Heart left ventricle (tissue), 16 donors: ENCODE measurements at regions not wholly inside any gene's neighbourhood (a gene's known extent, or its start where the extent isn't known, plus 50 kb on each side); places are given as distances from the start of the nearest gene placed in this dataset.

Source experiments
- ATAC-seq, 4 donors: fragments of 200-7000 bp; cut with Tn5 transposase; one replicate each; pipeline ENCODE4 v1.9.1; 2020 to 2022; ENCODE audit warnings: moderate library complexity in 4 of 4, mild to moderate bottlenecking in 3 of 4, moderate number of reproducible peaks in 1 of 4
- DNase-seq, 5 donors: peaks; one replicate each; pipeline ENCODE4 v3.0.0-alpha.2; 2020
- H3K27ac ChIP-seq, 12 donors: fragments of 200-600 bp; sonication (generic) in 4 of 12; one replicate each; pipeline versions ENCODE4 v1.5.0 to v1.8.0; 2016 to 2022; ENCODE audit warnings: mild to moderate bottlenecking in 2 of 12
- H3K27me3 ChIP-seq, 9 donors: fragments of 200-600 bp; sonication (generic) in 2 of 9; one replicate each; pipeline versions ENCODE4 v1.5.1 to v1.8.0; 2016 to 2022; ENCODE audit warnings: mild to moderate bottlenecking in 3 of 9
- H3K36me3 ChIP-seq, 9 donors: fragments of 200-600 bp; sonication (generic) in 2 of 9; one replicate each; pipeline versions ENCODE4 v1.5.0 to v1.8.0; 2018 to 2022; ENCODE audit warnings: mild to moderate bottlenecking in 2 of 9
- H3K4me1 ChIP-seq, 12 donors: fragments of 200-600 bp; sonication (generic) in 4 of 12; one replicate each; pipeline versions ENCODE4 v1.5.0 to v1.8.0; 2016 to 2022; ENCODE audit warnings: mild to moderate bottlenecking in 3 of 12
- H3K4me3 ChIP-seq, 12 donors: fragments of 200-600 bp; sonication (generic) in 4 of 12; one replicate each; pipeline versions ENCODE4 v1.5.0 to v1.8.0; 2017 to 2022; ENCODE audit warnings: mild to moderate bottlenecking in 9 of 12, moderate library complexity in 4 of 12
- H3K9me3 ChIP-seq, 12 donors: fragments of 200-600 bp; sonication (generic) in 4 of 12; one replicate each; pipeline versions ENCODE4 v1.5.0 to v1.8.0; 2016 to 2022; ENCODE audit warnings: mild to moderate bottlenecking in 1 of 12
- CTCF ChIP-seq, 12 donors: fragments of 200-600 bp; sonication (generic) in 4 of 12; IDR thresholded peaks; one replicate each; pipeline versions ENCODE4 v1.5.0 to v1.8.0; 2018 to 2022; ENCODE audit warnings: antibody characterized with exemption in 12 of 12, mild to moderate bottlenecking in 5 of 12
- POLR2A ChIP-seq, 2 donors: fragments of 450-650 bp; IDR thresholded peaks; one replicate each; pipeline ENCODE4 v1.6.1; 2017; ENCODE audit warnings: antibody characterized with exemption in 2 of 2, mild to moderate bottlenecking in 2 of 2, moderate library complexity in 2 of 2
- WGBS, 4 donors: extraction: QIAGEN DNeasy Blood & Tissue Kit in 2 of 4; methylation state at CpG; one replicate each; pipeline versions ENCODE4 v1.1.5 to v1.1.7; 2013 to 2018; 5-methylcytosine and 5-hydroxymethylcytosine counted together
- intact Hi-C, 10 donors: fragments of 100-400 bp; cut with DNase I; formaldehyde crosslinking; loops; one replicate each; pipeline versions ENCODE4 v1.11.1 to v1.14.2; 2022
- donor health status: ischemic (EF 13 %, LVEDD 7.1; RV severe dilation, severe dysfunction).
- donor health status: healthy with polysubstance abuse.
- donor health status: DM: no; HTN: yes; CAD: no.
- donor health status: DM: no; HTN: no; CAD: no.
- donor health status: ischemic (EF 25% LVEDD 6.9; RV normal size, moderate dysfunction).
- donor health status: ischemic (EF 25% LVEDD 5.7; RV mildly dilated, moderate dysfunction).
- donor health status: healthy.
- donor health status: DM: yes; HTN: yes; CAD: no.
- donor health status: ischemic (EF 35%, LVEDD 5.7; RV mildly dilated, moderate dysfunction).
- donor health status: nonischemic (EF 11% LVEDD 7.7; RV severe dilation, severe dysfunction).
- donor health status: DM: yes; HTN: yes; CAD: no.
- donor health status: PGD.
- donor health status: ischemic (EF 29% LVEDD 5.4; RV normal size, mild dysfunction).
- donor health status: nonischemic (EF 23%, LVEDD 6.1; RV moderate dilation, normal function).

- 94 to 96% (median 95%) methylated on average over 5 of the region's 5 CpGs for WGBS, 4 donors
- DNase-seq, result no peak
- intact Hi-C loops, result no loop called here
- no peaks in the 10 kb centered on the region for H3K4me1 ChIP-seq
- no peak for ATAC-seq
- no peak overlapping the region for H3K27ac ChIP-seq
- no peaks in the 10 kb centered on the region for H3K36me3 ChIP-seq
- TF ChIP-seq POLR2A (IDR thresholded peaks at IDR 0.05), result no peak
- TF ChIP-seq CTCF (IDR thresholded peaks at IDR 0.05), result no peak
- H3K4me3 ChIP-seq, result no peak overlapping the region
- H3K27me3 ChIP-seq, result no peaks in the 10 kb centered on the region
- peaks cover 0 to 4% (median 0%) of the 10 kb centered on the region in 12 donors for H3K9me3 ChIP-seq
Observed at GRCh38 chr4:66625480-66625879, 919.8 kb downstream of the CENPC start.

GRCh38 chr4:66613591-66613990, 931.7 kb downstream of the CENPC start:
- peaks cover 0 to 44% (median 20%) of the 10 kb centered on the region in 12 donors for H3K9me3 ChIP-seq
- no peaks in the 10 kb centered on the region for H3K36me3 ChIP-seq
- 81 to 89% (median 86%) methylated on average over 2 of the region's 2 CpGs for WGBS, 4 donors
- DNase-seq (no peak), ATAC-seq (no peak)
- no peaks in the 10 kb centered on the region for H3K27me3 ChIP-seq
- H3K4me1 ChIP-seq, result no peaks in the 10 kb centered on the region
- H3K27ac ChIP-seq, result no peak overlapping the region
- TF ChIP-seq CTCF (IDR thresholded peaks at IDR 0.05) (no peak), POLR2A (IDR thresholded peaks at IDR 0.05) (no peak)
- no peak overlapping the region for H3K4me3 ChIP-seq
- intact Hi-C loops, result no loop called here

- Histone ChIP-seq H3K36me3 (no peaks in the 10 kb centered on the region), H3K4me1 (no peaks in the 10 kb centered on the region), H3K9me3 (peaks cover 0 to 17% (median 2%) of the 10 kb centered on the region in 12 donors), H3K27ac (no peak overlapping the region), H3K4me3 (no peak overlapping the region), H3K27me3 (no peaks in the 10 kb centered on the region)
- DNase-seq (no peak), ATAC-seq (no peak)
- WGBS, 4 donors, result 80 to 95% (median 90%) methylated on average over 2 of the region's 2 CpGs
- intact Hi-C loops, result no loop called here
- TF ChIP-seq CTCF (IDR thresholded peaks at IDR 0.05) (no peak), POLR2A (IDR thresholded peaks at IDR 0.05) (no peak)
Observed at GRCh38 chr4:66609014-66609413, 936.3 kb downstream of the CENPC start.

- Histone ChIP-seq H3K4me3 (no peak overlapping the region), H3K9me3 (no peaks in the 10 kb centered on the region), H3K27me3 (no peaks in the 10 kb centered on the region), H3K4me1 (no peaks in the 10 kb centered on the region), H3K36me3 (no peaks in the 10 kb centered on the region), H3K27ac (no peak overlapping the region)
- no peak for ATAC-seq
- TF ChIP-seq POLR2A (IDR thresholded peaks at IDR 0.05) (no peak), CTCF (IDR thresholded peaks at IDR 0.05) (no peak)
- intact Hi-C loops, result no loop called here
- no peak for DNase-seq
Observed at GRCh38 chr4:66606908-66607307, 936.6 kb upstream of the EPHA5 start.
